HG02870 (cell line): ENCODE measurements at regions not wholly inside any gene's neighbourhood (a gene's known extent, or its start where the extent isn't known, plus 50 kb on each side); places are given as distances from the start of the nearest gene placed in this dataset.
A peak's percentile ranks its signal among the peaks of the same experiment; 100 is the strongest.

Source experiments
- ATAC-seq: cut with Tn5 transposase; IDR thresholded peaks from one replicate; pipeline ENCODE4 v1.9.1; 2021; ENCODE audit warnings: mild to moderate bottlenecking, moderate library complexity; ENCODE audit not compliant: unreplicated experiment

DNA sequence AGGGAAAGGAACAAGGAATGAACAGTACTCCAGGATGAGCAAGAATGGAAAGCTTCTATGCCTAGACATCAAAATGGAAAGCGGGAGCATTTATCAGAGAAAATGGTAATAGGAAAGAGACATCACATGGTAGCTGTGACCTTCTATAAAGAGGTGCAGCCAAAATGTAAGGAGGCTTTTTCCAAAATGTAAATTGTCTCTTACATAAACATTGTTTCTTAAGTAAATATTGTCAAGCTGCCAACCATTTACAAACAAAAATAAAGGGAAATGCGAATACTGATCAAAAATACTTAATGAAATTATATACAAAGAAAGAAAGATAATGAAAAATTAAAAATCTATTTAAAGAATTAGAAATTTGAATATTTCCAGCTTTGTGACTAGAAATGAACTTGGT lies 55.0 kb upstream of the RASGEF1B start:
- no peak for ATAC-seq

DNA sequence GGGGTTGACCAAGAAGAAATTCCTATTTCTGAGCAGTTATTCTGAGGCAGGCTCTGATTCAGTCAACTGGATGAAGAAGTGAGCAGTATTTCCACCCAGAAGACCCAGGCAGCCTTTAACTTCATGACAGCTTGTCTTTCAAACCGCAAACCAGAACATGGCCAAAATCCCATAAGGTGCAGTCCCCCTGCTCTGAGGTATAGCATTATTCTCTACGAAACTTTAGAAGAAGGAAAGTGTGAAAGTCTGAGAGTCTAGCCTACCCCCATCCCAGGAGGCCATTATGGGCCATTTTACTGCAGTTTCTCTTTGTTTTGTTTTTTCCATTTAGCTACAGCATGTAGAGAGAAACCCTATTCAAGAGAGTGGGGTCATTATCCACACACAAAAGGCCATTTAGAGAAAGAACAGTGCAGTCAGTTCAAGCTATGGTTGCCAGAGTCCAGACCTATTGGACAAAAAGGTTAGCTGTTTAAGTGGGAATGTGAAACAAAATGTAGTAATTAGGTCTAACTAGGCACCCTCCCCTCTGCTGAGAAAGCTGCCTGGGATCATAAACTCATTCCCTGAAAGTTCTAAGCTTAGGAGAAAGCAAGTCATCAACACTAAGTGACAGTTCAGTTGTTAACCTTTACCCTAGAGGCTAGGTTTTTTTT lies 52.1 kb upstream of the RASGEF1B start:
- peak; percentile 94 for ATAC-seq

DNA sequence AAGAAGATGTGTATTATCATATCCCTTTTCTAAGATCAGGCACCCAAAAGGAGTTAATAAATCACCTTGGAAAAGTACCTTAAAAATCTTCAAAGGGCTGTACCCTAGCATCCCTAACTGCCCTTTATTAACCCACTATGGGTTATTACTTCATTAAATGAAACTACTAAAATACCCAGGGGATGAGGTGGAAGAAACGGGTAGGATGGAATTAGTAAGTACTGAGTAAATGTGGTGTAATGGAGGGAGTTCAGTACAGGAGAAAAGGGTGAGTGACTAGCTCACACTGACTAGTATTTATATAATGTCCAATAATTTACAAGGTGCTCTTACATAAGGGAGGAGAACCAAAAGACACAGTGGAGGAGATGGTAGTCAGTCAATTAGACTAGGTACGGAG lies 51.0 kb upstream of the RASGEF1B start:
- no peak for ATAC-seq

DNA sequence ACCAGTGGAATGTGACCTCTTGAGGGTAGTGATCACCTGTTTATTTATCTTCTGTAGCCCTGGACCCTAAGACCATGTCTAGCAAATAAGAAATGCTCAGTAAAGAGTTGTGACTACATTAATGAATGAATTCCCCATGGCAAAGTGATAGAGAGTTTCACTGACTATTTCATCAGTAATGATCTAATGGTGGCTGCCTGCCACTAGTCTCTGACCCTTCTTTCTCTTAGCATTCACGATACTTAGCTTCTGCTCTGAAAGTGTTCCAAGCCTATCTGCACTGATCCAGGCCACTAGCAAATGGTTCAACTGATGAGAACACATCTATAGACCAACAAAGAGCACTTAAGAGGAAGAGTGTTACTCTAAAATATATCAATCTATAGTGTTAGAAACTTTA lies 50.0 kb upstream of the RASGEF1B start:
- ATAC-seq = no peak
